Mucosa of gallbladder (tissue), 1 donor: ENCODE measurements at regions not wholly inside any gene's neighbourhood (a gene's known extent, or its start where the extent isn't known, plus 50 kb on each side); places are given as distances from the start of the nearest gene placed in this dataset.

Experiments used
- DNase-seq: peaks from one replicate; pipeline ENCODE4 v3.0.0-alpha.2; 2020; ENCODE audit warnings: low spot score
- donor health status: DM: no; HTN: no; CAD: no.

DNA sequence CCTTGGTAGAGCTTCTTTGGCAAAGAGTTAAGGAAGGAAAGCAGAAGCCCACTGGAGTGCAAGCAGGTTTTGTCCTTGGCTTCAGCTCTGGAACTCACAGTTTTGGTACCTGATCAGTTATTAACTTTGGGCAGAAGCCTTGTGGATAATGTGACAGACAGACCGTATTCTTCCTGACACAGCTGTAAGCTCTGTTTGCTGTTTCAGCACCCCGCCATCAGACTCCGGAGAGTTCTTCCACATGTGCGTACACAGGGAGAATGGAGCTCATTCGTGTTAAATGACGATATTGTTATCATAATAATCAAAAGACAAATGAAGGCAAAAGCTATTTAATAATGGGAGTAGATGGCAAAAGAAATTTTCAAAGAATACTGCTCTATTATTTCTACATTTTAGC, 155.1 kb upstream of the ARGLU1 start:
- DNase-seq = no peak

DNA sequence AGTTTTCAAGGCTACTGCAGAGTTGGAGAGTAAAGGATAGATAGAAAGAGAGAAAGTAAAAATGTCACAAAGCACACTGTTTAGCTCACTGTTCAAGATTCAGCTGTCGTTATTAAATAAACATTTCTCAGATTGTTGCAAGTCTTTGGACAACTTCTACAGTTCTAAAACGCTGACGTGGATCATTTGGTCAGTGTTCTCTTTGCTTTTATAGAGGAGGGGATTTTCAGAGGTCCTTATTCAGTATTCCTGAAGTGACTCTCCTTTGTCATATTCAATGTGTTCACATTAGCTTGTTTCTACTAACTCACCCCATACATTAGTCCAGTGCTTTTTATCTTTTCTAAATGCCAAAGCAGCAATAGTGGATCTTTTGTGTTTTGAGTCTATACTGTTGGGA, 154.7 kb upstream of the ARGLU1 start:
- DNase-seq = no peak

DNA sequence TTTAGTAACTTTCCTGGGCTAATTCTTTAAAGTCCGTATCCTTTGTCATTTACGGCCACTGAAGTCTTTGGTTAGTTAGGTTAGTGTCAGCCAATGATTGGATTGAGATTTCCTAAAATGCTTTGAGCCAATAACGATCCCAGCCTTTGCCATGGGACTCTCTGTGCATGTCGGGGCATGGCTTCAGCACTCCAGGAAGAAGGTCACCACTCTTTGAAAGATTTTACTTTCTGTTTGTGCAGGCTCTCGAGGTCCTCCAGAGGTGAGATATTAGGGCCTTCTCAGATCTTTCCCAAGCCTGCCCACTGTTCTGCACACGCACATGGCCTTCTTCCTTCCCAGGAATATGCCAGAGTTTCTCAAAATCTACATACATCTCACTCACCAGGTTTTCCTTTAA, 153.7 kb upstream of the ARGLU1 start:
- no peak for DNase-seq

DNA sequence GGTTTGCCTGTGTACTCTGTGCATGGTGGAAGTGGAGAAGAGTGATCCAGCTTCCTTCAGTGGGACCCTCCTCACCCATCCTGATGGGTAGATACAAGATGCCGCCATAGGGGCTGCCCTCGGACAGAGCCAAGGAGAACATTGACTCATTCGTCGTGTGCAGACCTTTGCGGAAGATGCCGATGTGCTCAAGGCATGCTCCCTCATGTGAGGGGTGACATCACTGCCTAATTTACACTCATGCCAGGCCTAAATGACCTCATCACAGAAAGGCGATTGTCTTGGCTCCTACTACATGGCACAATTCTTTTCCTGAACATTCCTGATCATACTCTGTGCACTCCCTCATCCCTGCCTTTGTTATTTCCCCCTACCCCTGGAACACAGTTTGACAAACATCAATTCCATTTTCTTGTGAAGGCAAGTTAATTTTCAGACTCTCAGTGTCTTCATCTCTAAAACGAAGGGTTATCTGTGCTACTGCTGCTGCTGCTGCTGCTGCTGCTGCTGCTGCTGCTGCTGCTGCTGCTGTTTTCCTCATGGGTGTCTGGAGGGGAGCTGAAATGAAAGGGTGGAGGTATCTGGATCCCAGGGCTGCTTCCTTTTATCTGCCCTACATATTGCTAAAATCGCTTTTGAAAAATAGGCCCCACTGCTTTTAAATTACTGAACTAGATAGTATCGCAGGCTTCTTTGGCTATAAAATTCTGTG, 146.5 kb upstream of the ARGLU1 start:
- no peak for DNase-seq

DNA sequence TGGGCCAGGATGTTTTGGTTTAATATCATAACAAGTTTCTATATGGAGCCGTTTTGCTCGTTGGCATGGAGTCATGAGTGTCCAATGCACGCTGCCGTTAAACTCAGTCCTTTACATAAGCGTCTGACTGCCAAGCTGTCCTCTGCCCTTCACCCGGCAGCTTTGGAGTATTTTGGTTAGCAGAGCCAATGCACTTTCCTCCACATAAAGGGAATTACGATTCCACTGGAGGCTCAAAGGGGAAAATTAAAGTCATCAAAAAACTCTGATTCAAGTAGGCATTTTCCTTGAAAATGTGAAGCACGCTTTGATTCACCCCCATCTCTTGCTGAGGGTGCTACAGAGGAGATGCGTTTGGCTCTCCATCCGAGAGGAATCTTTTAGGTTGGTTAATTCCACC, 144.4 kb upstream of the ARGLU1 start:
- DNase-seq = no peak

DNA sequence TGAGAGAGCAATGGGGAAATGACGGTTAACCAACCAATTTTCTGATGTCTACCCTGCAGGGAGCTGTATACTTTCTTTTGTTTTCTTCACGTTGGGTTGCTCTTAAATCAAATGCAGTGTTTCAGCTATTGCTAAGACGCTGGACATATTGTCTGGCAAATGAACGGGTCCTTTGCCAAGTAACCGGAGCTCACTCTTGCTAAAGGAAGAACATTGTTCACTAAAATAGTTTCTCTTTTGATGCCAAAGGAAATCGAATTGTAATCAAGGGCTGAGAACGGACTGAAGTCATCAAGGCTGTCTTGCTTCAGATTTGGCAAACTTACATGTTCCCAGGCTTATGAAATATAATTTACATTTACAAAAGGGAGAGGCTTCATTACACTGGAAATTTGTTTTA, 142.3 kb upstream of the ARGLU1 start:
- DNase-seq = no peak

DNA sequence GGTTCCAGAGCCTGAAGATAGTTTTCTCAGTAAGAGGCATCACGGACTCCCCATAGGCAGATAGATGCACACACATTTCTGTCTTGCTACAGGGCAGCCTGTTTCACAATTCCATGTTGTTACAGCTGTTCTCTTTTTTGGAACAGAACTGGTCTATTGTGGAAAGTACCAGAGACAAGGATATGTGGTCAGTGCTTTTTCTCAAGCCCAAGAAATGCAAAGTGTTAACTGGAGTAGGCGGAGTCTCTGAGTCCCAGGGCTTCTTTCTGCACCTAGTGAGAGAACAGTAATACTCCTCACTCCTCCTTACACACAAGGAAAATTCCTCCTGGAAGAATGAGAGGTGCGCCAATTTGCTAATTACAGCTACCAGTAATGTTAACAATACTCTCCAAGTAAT, 141.6 kb upstream of the ARGLU1 start:
- no peak for DNase-seq

DNA sequence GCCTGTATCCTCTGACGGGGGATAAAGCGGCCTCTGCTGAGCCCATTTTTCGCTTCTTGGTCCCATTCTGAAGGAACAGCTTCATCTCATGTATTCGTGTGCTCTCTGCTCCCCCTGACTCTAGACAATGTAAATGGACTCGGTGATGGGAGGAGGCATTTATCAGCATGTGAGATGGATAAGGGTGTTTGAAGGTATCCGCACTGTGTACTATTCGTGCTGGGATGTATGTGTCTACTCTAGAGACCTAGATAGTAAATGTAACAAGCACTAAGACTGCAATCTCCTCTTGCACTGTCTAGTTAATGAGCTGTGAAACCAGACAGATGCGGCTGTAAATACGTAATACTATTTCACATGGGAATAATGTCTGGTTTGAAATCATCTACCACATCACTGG, 134.6 kb upstream of the ARGLU1 start:
- DNase-seq = no peak

DNA sequence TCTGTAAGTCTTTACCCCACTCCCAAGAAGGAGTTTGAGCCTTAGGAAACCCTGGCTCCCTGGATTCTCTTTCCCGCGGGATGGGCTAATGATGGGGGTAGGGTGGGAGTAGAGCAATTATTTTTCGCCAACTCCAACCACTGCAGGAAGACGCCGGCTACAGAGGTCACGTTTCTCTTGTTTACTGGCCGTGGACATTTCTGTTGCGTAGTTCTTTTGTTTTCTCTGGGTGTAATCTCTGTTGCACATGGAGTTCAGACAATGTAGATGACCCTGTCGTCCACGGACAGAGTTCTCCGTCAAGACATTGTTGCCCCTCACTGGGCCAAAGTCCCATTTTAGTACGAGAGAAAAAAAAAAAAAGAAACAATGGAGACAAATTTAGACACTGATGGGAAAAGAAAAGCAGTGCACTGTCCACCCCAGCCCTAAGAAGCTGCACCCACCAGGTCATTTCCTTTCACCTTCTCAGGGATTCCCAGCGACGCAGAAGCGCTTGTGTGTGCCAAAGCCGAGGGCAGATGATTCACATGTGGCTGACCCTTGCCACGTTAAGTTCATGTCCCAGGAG, 133.9 kb upstream of the ARGLU1 start:
- DNase-seq = no peak

DNA sequence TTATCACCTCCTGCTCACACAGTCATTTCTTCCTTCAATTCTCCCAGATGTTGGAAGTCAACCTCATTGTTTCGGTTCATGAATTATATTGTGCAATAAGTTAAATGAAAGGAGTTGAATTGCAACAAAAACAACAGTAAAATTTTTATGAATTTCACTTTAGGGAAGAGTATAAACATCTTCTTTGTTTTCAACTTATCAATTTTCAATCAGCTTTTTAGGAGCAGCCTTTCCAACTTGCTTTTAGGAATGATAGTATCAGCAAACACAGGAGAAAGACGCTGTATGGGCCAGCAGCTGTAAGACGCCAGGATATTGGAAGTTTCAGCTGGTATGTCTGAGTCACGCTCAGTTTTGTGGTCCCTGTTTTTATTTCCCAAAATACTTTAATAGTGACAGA, 132.5 kb upstream of the ARGLU1 start:
- no peak for DNase-seq

DNA sequence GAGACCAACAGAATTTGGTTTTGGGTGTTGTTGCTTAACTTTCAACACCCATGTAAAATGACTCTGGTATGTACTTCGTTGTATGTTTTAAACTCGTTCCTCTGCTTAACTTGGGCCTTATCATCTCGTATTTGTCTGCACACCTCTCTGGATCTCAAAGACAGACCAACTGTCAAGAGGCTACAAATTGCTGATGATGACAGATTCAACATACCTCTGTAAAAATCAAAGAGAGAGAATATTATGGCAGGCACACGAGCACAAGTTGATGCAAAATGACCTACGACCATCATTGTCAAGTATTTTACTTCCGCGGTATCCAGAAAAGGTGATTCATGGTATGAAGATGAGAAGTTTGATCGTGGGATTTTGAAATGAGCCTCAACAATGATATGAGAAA, 132.1 kb upstream of the ARGLU1 start:
- DNase-seq = no peak

DNA sequence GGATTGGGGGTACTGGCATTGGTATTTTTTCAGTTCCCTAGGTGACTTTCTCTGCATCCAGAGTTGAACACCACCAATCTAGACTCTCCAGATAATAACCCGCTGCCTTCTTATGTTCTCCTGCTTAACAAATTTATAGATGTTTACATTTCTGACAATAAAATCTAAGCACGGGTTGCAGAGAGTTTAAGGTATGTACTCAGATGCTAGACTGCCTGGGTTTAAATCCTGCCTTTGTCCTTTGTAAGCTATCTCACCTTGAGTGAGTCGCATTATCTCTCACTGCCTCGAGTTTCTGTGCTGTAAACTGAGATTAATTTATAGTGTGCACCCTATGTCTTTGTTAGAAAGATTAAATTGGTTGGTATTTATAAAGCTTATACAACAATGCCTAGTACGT, 131.4 kb upstream of the ARGLU1 start:
- DNase-seq = no peak

DNA sequence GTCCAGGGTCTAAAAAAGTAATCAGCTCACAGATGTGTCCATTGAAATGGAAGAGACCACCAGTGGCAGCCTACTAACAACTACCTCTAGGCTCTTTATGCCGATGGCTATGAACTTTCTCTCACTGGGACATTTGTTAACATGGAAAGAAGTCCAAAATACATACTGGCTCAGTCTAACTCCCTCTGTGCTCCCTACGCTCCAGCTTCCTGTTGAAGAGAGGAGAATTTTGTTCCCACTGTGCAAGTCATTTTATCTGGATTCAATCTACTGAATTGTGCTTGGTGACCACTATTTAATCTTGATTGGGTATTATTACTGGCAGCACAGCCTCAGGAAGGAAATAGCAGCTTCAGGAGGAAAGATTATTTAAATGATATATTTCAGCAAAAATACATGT, 128.8 kb upstream of the ARGLU1 start:
- no peak for DNase-seq

DNA sequence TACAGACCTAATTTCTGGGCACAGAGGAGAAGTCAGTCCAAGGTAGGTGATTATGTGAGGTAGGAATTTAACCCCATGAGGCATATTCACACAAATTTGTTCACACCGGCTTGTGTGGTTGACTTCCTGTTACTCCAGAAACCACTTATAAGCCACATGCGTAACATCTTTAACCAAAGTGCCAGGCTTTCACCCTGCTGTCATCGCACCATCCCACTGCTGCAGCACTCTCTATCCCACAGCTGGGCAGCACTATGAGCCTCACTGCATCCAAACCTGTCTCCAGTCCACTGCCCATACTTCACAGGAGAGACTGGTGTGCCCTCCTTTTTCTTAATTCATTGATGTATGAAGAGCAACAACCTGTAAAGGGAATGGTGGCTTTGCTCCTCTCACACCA, 128.2 kb upstream of the ARGLU1 start:
- no peak for DNase-seq

DNA sequence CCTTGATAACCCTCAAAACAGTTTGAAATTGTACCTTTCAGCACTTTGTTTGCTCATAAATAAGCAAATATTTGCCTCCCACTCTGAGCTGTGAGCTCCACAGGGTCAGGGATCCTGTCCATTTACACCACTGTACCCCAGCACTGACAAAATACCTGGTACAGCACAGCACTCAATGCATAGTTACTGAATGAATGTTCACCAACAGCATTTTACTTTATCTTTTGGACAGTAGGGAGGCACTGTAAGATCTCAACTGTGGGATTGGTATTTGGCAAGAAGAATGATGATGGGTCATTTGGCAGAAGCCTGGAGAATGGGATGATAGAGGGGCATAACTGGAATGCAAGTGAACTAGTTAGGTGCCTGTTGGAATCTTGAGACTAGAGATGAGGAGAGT, 127.2 kb upstream of the ARGLU1 start:
- DNase-seq = no peak

DNA sequence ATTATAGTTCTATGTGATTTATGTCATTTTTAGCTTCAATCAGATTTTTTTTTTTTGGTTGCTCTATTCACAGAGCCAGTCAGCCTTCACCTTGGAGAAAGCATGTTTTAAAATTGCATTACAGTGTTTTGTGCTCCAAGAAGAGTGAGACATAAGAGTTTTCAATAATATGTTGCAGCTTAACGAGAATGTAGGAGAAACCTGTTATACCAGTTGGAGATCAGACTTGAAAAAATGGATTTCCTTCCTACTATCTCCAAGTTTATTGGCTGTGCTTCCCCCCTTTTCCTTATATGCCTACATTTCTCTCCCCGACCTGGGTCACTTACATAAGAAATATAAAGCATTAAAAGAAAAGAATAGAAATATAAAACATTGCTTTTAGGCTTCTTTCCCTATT, 123.9 kb upstream of the ARGLU1 start:
- no peak for DNase-seq

DNA sequence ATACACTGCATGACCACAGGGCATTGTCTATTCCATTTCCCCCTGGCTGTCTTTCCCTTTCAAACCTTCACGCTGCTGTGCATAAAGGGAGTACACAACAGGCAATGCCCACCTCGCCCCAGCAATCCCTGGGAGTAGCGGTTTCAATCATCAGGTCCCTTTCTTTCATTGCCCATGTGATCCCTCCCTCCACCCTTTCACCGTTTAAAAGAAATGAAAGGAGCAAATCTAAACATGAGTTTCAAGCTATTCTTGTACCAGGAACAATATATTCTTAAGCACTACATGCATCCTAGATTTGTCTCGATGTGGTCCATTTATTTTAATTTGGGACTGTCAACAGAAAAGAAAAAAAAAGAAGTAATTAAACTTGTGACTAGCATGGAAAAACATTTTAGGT, 123.4 kb upstream of the ARGLU1 start:
- no peak for DNase-seq

DNA sequence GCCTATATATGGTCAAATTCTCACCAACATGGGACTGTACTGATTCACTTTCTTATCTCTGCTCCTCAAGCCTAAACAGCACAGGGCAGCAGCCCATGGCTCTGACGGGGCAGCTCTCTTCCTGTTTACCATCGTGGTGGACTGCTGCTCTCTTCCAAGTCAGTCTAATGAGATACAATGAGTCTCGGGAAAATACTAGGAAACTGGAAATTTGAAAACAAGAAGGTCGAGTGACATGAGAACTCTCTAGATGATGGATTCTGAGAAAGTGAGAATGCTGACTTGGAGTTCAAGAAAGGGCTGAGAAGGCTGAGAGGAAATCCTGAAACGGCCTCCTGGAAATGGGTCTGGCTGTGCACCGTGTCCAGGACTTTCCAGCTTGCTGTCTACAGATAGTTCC, 122.8 kb upstream of the ARGLU1 start:
- DNase-seq = no peak

DNA sequence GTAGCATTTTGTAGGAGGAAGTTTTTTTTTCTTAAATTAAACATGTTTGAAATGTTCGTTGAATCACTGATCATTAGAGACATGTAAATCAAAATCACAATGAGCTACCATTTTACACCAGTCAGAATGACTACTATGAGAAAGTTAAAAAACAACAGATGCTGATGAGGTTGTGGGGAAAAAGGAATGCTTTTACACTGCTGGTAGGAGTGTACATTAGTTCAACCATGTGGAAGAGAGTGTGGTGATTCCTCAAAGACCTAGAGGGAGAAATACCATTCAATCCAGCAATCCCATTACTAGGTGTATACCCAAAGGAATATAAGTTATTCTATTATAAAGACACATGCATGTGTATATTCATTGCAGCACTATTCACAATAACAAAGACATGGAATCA, 122.0 kb upstream of the ARGLU1 start:
- no peak for DNase-seq

DNA sequence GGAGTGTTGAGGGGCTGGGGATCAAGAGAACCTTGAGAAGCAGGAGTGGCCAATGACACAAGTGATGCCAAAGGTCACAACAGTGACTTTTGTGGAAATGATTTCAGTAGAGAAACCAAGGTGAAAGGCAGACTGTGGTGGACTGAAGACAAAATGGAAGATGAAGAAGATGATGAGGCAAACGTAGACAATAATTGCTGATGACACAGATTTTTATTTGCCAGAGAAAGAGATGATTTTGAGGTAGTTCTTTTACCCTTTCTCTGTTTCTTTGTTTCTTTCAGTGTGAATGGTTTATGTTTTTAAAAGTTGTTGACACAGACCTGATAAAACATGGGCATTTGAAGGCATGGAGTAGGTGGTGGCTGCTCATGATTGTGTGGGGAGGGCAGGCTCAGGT, 121.0 kb upstream of the ARGLU1 start:
- DNase-seq = no peak

DNA sequence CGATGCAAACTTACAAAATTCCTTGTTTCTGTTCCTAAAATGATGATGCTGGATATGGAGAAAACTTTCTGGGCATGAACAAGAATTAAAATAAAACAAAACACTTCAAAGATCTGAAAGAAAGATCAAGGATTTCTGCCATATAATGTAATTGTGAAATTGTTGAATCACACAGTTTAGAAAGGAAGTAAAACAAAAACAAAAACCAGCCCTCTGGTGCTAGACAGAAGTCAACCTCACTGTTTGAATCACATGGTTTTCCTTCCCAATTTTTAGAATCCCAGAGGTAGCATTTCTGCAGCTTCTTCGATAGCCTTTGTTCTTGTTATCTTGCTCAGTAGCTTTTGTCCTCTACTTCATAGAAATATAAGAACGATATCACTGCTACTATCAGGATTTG, 118.2 kb upstream of the ARGLU1 start:
- DNase-seq = no peak

DNA sequence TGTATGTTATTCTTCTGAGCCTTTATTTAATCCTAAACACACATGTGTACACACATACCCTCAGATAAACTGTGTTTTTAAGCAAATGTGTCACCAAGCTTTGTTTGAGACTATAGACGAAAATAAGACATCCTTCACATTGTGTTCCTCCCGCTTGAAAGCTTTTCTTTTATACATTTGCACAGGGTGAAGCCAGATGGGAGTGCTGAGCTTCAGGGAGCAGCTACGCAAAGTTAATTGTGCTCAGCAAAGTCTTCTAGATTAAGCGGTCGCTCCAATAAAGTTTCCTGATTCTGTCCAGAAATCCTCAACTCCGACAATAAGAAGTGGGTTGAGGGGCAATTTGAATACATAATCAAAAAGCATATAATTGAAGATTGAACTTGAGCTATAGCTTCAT, 117.2 kb upstream of the ARGLU1 start:
- no peak for DNase-seq

DNA sequence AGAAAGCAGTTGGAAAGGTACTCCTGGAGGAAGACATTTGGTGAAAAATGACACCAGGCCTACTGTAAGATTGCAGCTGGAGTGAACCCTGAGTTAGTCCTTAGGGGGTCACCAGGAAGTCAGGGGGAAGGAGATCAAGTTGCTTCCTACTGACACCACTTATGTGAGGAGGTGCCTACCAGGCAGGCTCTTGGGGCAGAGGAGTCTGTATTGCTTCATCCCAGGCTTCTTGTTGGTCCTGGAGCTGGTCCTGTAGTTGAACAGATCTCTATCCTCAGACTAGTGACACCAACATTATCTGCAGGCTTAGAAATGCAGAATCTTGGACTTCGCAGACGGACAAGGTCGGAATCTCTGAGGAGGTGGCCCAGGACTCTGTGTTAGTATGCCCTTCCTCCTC, 116.0 kb upstream of the ARGLU1 start:
- DNase-seq = no peak

DNA sequence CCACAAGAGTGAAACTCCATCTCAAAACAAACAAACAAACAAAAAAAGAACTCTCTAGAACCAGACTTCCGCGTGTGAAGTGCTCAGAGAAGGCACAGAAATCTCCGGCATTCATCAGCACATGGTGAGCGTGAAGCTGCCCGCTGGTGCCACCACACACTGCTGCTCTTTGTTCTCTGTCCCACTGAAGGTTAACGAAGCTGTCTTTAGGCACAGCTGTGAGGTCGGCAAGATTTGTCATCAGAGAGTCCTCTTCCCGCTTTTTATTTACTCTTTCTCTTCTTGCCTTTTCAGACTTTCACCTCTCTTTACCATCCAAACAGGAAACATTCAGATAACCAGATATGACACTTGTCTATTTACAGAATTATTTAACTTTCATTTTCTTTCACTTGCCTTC, 115.2 kb upstream of the ARGLU1 start:
- DNase-seq = no peak
